ENCODE measurements at regions not wholly inside any gene's neighbourhood (a gene's known extent, or its start where the extent isn't known, plus 50 kb on each side); places are given as distances from the start of the nearest gene placed in this dataset.

GRCh38 chr3:193780810-193781478 lies 187.9 kb downstream of the OPA1 start:
- DNase-seq = peak; percentile 4 to 28

- DNase-seq = no peak
Observed at GRCh38 chr3:193782276-193782647, 189.3 kb downstream of the OPA1 start.

DNA sequence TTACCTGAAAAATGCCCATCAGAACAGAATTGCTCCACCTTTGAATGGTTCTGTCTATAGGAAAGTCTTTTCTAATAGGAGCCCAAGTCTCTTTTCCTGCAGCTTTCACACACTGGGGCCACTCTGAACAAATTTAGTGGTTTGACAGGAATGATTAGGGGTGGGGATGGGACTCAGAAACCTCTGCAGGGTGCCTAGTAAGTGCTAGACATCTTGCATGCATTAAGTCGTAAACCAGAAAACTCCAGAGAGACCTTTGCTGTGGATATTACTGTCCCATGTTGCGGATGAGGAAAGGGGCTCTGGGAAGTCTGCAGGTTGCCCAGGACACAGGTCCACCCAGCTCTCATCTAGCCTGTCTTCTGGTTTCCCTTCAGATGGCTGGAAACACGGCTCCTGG lies 189.7 kb downstream of the OPA1 start:
- DNase-seq = no peak

DNA sequence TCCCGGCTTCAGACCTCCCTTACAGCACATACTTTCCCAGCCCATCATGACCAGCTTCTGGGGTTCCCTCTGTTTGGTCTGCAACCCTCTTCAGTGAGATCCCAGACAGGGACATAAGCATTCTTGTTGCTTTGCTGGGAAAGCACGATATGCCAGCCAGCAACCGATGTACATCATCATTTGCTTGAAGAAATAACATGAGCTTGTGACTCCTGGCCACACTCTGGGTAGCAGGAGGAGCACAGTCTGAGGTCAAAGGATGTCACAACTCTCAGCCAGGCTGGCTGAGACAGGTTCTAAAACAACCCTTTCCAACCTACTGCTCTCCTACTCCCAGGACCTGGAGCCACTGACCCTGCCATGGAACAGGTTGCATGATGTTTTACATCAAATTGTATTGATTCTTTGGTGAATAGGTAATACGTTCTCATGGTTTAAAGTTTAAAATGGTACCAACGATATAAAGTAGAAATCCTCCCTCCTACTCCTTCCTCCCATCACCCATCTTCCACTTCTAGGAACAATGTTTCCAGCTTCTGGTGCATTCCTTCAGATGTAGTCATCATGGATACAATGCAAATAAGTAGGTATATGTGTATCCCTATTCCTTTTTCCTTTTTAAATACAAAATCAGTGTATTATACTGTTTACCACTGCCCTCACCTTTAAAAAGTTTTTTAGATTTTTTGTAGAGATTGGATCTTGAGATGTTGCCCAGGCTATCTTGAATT lies 190.3 kb downstream of the OPA1 start:
- DNase-seq = no peak

GRCh38 chr3:193784822-193785221 lies 191.8 kb downstream of the OPA1 start:
- DNase-seq = no peak

DNA sequence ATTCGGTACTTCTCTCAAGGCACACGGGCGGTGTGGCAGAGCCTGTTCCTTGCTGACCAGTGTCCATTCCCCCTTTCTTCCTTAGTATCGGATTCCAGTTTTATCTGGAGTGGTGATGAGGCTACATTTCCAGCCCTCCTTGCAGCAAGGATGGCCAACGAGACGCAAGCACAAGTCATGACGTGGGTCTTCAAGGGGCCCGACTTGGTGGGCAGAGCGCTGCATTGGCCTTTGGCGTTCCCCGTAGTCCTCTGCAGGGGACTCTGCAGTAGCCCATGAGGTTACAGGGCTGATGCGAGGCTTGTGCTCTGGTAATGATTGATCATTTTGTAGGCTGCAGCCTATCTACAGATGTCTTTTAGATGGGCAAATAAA lies 194.5 kb downstream of the OPA1 start:
- DNase-seq = no peak

- DNase-seq = peak; percentile 4 to 48
Observed at GRCh38 chr3:193788189-193788991, 195.4 kb downstream of the OPA1 start.

GRCh38 chr3:193789455-193789854 lies 196.4 kb downstream of the OPA1 start:
- no peak for DNase-seq

- DNase-seq = no peak
Observed at GRCh38 chr3:193790086-193790990, 197.3 kb downstream of the OPA1 start.

DNA sequence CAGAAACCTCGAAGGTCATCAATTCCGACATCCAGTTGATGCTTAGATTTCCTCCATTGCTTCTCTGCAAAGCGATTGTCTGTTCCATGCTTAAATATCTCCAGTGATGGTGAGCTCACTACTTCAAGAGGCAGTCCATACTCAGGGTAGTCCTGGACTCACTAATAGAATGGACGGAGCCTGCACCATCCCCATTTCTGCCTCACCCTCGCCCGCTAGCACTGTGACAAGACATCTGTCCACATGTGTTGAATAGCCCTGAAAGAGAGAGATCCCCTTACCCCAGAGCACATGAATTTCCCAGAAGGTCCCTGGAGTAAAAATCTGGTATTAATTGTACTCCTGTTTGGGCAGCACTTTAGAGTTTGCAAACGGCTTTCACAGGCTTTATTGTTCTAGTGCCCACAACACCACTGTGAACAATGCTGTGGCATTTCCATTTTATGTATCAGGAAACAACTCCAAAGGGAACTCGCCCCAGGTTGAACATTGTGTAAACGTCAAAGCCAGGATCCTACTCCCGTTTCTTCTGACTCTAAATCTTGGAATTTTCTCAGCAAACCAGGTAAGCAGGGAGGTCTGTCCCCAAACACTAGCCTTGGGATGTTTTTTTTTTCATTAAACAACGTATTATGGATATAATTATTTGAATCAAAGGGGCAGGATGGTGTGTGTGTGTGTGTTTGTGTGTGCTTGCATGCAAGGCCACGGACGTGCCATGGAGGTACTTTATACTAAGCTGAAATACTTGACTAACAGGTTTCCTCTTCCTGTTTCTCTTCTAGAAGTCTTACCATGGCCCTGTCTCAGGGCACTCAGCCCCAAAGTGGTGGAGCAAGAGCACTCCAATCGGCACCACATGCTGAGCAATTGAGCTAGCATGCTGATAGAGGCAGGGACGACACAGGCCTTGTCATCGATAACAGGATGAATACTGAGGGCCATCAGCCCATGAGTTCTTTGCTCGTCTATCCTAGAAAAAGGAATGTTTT lies 198.3 kb downstream of the OPA1 start:
- no peak for DNase-seq

GRCh38 chr3:193793123-193793522 lies 200.1 kb downstream of the OPA1 start:
- DNase-seq = no peak

GRCh38 chr3:193794002-193794881 lies 201.2 kb downstream of the OPA1 start:
- DNase-seq = no peak

DNA sequence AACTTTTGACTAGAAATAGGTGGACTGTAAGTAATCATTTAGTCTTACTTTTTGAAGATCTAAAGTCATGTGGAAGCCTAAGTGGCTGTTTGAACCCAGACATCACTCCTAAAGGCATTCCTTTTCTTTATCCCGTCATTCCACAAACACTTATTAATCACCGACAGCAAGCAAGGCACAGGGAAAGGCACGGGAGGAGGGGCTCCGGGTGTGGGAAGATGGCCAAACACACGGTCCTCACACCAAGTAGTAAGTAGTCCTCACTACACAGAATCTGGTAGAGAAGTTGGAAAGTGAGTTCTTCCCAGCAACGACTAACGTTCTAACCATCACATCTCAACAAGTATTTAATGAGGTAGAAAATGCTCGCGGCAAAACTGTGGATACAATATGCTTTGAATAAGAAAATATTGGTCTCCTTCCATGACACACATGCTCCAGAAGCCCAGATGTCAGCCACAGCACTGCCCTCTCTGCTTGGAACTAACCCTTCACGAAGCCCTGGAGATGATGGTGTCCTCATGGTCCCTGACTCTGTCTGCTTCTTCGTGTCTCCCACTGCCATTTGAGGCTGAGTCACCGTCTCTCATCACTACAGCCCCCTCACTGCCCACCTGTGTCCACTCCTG lies 202.2 kb downstream of the OPA1 start:
- DNase-seq = no peak

- no peak for DNase-seq
Observed at GRCh38 chr3:193796089-193796488, 203.1 kb downstream of the OPA1 start.

DNA sequence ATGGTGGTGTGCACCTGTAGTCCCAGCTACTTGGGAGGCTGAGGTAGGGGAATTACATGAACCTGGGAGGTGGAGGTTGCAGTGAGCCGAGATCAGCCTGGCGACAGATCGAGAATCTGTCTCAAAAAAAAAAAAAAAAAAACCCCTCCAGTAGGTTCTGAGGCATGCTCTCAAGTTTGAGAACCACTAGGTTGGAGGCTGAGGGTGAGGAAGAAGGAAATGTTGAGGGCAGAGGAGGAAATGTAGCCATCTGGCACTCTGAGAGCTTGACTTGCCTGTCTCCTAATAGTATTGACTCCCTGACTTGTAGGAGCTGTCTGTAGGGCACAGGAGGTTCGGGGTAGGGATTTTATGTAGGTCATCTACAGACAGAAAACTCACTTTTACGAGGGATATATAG lies 204.6 kb downstream of the OPA1 start:
- DNase-seq = no peak

DNA sequence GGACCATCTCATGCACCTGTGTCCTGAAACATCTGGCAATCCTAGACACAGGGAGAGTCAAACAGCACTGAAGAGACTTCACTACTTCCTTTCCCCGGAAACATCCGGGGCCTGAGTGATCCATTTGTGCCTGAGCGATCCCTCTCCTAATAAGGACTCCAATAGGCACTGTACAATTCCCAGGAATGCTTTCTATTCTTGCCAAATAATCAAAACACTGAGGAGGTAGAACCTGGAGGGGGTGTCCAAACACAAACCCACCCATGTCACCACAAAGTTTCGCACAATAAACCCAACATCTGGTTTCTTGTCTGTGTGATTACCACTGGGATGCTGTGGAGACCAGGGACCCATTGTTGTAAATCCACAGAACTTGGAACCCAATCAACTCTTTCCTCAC lies 205.0 kb downstream of the OPA1 start:
- DNase-seq = no peak

GRCh38 chr3:193800138-193801043 lies 207.4 kb downstream of the OPA1 start:
- DNase-seq = no peak

- DNase-seq = no peak
Observed at GRCh38 chr3:193801097-193801496, 208.1 kb downstream of the OPA1 start.

DNA sequence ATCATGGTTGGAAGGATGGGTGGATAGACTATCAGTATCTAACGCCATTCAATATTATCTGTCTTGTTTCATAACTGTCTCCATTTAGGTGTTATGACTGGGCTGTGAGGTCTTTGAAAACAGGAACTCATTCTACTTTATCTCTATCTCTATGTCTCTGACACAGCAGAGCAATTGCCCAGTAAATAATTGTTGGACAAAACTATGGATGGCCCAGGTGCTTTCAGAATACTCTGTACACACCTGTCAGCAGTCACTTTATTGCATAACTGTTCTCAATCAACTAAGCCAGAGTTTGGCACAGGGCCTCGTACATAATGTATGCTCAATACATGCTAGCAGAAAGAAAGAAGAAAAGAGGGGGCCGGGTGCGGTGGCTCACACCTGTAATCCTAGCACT lies 210.3 kb downstream of the OPA1 start:
- DNase-seq = no peak

Data from CD4-positive, alpha-beta T cell treated with Interleukin-1 beta for 1 hour (primary cell).